ENCODE measurements at regions not wholly inside any gene's neighbourhood (a gene's known extent, or its start where the extent isn't known, plus 50 kb on each side); places are given as distances from the start of the nearest gene placed in this dataset.

GRCh38 chr2:12507295-12507694 is 209.4 kb upstream of the TRIB2 start:
- TF ChIP-seq CTCF (IDR thresholded peaks at IDR 0.05; ENCODE audit: low read depth, low read length, poor library complexity, severe bottlenecking) (no peak), EZH2phosphoT487 (IDR thresholded peaks at IDR 0.05; ENCODE audit: borderline replicate concordance, low read length) (no peak)
